HG03159 (cell line): ENCODE measurements at regions not wholly inside any gene's neighbourhood (a gene's known extent, or its start where the extent isn't known, plus 50 kb on each side); places are given as distances from the start of the nearest gene placed in this dataset.

Experiments used
- ATAC-seq: cut with Tn5 transposase; IDR thresholded peaks from one replicate; pipeline ENCODE4 v1.9.1; 2021; ENCODE audit warnings: mild to moderate bottlenecking, moderate library complexity; ENCODE audit not compliant: unreplicated experiment

- no peak for ATAC-seq
Measured at GRCh38 chr9:79176014-79176697, 395.6 kb upstream of the TLE4 start.

GRCh38 chr9:79184831-79185230, 386.9 kb upstream of the TLE4 start:
- no peak for ATAC-seq

- no peak for ATAC-seq
Measured at GRCh38 chr9:79185866-79186265, 385.9 kb upstream of the TLE4 start.

GRCh38 chr9:79189511-79189924, 382.2 kb upstream of the TLE4 start:
- ATAC-seq = no peak

GRCh38 chr9:79193001-79193400, 378.8 kb upstream of the TLE4 start:
- no peak for ATAC-seq

GRCh38 chr9:79193501-79194223, 378.1 kb upstream of the TLE4 start:
- no peak for ATAC-seq

GRCh38 chr9:79195879-79196278, 375.9 kb upstream of the TLE4 start:
- no peak for ATAC-seq

- ATAC-seq = no peak
Measured at GRCh38 chr9:79196606-79197005, 375.2 kb upstream of the TLE4 start.

GRCh38 chr9:79200336-79200735, 371.4 kb upstream of the TLE4 start:
- ATAC-seq = no peak

GRCh38 chr9:79201636-79202035, 370.1 kb upstream of the TLE4 start:
- ATAC-seq = no peak

- ATAC-seq = no peak
Measured at GRCh38 chr9:79208791-79209396, 362.9 kb upstream of the TLE4 start.

- ATAC-seq = no peak
Measured at GRCh38 chr9:79210541-79211243, 361.1 kb upstream of the TLE4 start.

GRCh38 chr9:79213417-79214125, 358.2 kb upstream of the TLE4 start:
- no peak for ATAC-seq

GRCh38 chr9:79215821-79216220, 355.9 kb upstream of the TLE4 start:
- no peak for ATAC-seq

GRCh38 chr9:79220251-79220650, 351.5 kb upstream of the TLE4 start:
- no peak for ATAC-seq

GRCh38 chr9:79220666-79221065, 351.1 kb upstream of the TLE4 start:
- no peak for ATAC-seq

- ATAC-seq = no peak
Measured at GRCh38 chr9:79221084-79221483, 350.7 kb upstream of the TLE4 start.

GRCh38 chr9:79222483-79222882, 349.3 kb upstream of the TLE4 start:
- ATAC-seq = no peak

GRCh38 chr9:79224672-79225433, 346.9 kb upstream of the TLE4 start:
- no peak for ATAC-seq

- peak; percentile 90 for ATAC-seq
Measured at GRCh38 chr9:79233542-79233941, 338.2 kb upstream of the TLE4 start.
